ENCODE measurements at regions not wholly inside any gene's neighbourhood (a gene's known extent, or its start where the extent isn't known, plus 50 kb on each side); places are given as distances from the start of the nearest gene placed in this dataset.

- TF ChIP-seq ZC3H10 (CRISPR knock-in tag; IDR thresholded peaks at IDR 0.05) (no peak), ZFP30 (CRISPR knock-in tag; IDR thresholded peaks at IDR 0.05) (no peak), ISL1 (CRISPR knock-in tag; IDR thresholded peaks at IDR 0.05) (no peak), TOX (CRISPR knock-in tag; IDR thresholded peaks at IDR 0.05; ENCODE audit: borderline replicate concordance) (no peak), ARNTL (CRISPR knock-in tag; IDR thresholded peaks at IDR 0.05; ENCODE audit: borderline replicate concordance, low read depth) (no peak), SNAI2 (CRISPR knock-in tag; IDR thresholded peaks at IDR 0.05) (no peak), CSDC2 (CRISPR knock-in tag; IDR thresholded peaks at IDR 0.05) (no peak), BACH2 (CRISPR knock-in tag; IDR thresholded peaks at IDR 0.05; ENCODE audit: borderline replicate concordance) (no peak), TSHZ2 (CRISPR knock-in tag; IDR thresholded peaks at IDR 0.05) (no peak), CREB5 (CRISPR knock-in tag; IDR thresholded peaks at IDR 0.05; ENCODE audit: low read depth) (no peak), ESRRG (CRISPR knock-in tag; IDR thresholded peaks at IDR 0.05) (no peak), RARB (CRISPR knock-in tag; IDR thresholded peaks at IDR 0.05) (no peak), ZFP3 (CRISPR knock-in tag; IDR thresholded peaks at IDR 0.05) (no peak), GLIS3 (CRISPR knock-in tag; IDR thresholded peaks at IDR 0.05) (no peak), PATZ1 (CRISPR knock-in tag; IDR thresholded peaks at IDR 0.05; ENCODE audit: borderline replicate concordance) (no peak), CSRNP3 (CRISPR knock-in tag; IDR thresholded peaks at IDR 0.05) (no peak)
- ATAC-seq = no peak
These were observed 192.0 kb upstream of the TPRG1 start for GRCh38 chr3:188979669-188980310.

- TF ChIP-seq ESRRG (CRISPR knock-in tag; IDR thresholded peaks at IDR 0.05) (no peak), SNAI2 (CRISPR knock-in tag; IDR thresholded peaks at IDR 0.05) (no peak), CSRNP3 (CRISPR knock-in tag; IDR thresholded peaks at IDR 0.05) (no peak), PATZ1 (CRISPR knock-in tag; IDR thresholded peaks at IDR 0.05; ENCODE audit: borderline replicate concordance) (no peak), ZC3H10 (CRISPR knock-in tag; IDR thresholded peaks at IDR 0.05) (no peak), OSR1 (CRISPR knock-in tag; IDR thresholded peaks at IDR 0.05) (no peak)
- no peak for ATAC-seq
These were observed 178.6 kb upstream of the TPRG1 start for GRCh38 chr3:188993181-188993580.

- TF ChIP-seq TOX (CRISPR knock-in tag; IDR thresholded peaks at IDR 0.05; ENCODE audit: borderline replicate concordance) (peak; percentile 14; the same call in 1 of the 2 replicates), PATZ1 (CRISPR knock-in tag; IDR thresholded peaks at IDR 0.05; ENCODE audit: borderline replicate concordance) (no peak)
- peak; percentile 77 for ATAC-seq
These were observed 170.2 kb upstream of the TPRG1 start for GRCh38 chr3:189001559-189001958.
